HG03378 (cell line): ENCODE measurements at regions not wholly inside any gene's neighbourhood (a gene's known extent, or its start where the extent isn't known, plus 50 kb on each side); places are given as distances from the start of the nearest gene placed in this dataset.

ENCODE experiments used
- ATAC-seq: cut with Tn5 transposase; IDR thresholded peaks from one replicate; pipeline ENCODE4 v1.9.1; 2021; ENCODE audit warnings: mild to moderate bottlenecking, moderate library complexity; ENCODE audit not compliant: unreplicated experiment

GRCh38 chr1:219993554-219994433 lies 52.5 kb downstream of the EPRS1 start:
- no peak for ATAC-seq

- ATAC-seq = no peak
These were observed 54.4 kb downstream of the EPRS1 start for GRCh38 chr1:219991919-219992318.

GRCh38 chr1:219991511-219991810 lies 54.8 kb downstream of the EPRS1 start:
- ATAC-seq = no peak

- no peak for ATAC-seq
These were observed 55.4 kb downstream of the EPRS1 start for GRCh38 chr1:219990782-219991510.

GRCh38 chr1:219989766-219990165 lies 56.5 kb downstream of the EPRS1 start:
- ATAC-seq = no peak

GRCh38 chr1:219988818-219989217 lies 57.5 kb downstream of the EPRS1 start:
- ATAC-seq = no peak

GRCh38 chr1:219988387-219988786 lies 57.9 kb downstream of the EPRS1 start:
- peak; percentile 60 for ATAC-seq

GRCh38 chr1:219987325-219987724 lies 59.0 kb upstream of the SLC30A10 start:
- no peak for ATAC-seq

GRCh38 chr1:219985169-219985568 lies 56.8 kb upstream of the SLC30A10 start:
- ATAC-seq = no peak
